ENCODE measurements at regions not wholly inside any gene's neighbourhood (a gene's known extent, or its start where the extent isn't known, plus 50 kb on each side); places are given as distances from the start of the nearest gene placed in this dataset.
"Not testable (repeated sequence)": the region's sequence is repeated elsewhere in the genome, so short reads cannot be mapped to it uniquely, and the experiment has no call there.

DNA sequence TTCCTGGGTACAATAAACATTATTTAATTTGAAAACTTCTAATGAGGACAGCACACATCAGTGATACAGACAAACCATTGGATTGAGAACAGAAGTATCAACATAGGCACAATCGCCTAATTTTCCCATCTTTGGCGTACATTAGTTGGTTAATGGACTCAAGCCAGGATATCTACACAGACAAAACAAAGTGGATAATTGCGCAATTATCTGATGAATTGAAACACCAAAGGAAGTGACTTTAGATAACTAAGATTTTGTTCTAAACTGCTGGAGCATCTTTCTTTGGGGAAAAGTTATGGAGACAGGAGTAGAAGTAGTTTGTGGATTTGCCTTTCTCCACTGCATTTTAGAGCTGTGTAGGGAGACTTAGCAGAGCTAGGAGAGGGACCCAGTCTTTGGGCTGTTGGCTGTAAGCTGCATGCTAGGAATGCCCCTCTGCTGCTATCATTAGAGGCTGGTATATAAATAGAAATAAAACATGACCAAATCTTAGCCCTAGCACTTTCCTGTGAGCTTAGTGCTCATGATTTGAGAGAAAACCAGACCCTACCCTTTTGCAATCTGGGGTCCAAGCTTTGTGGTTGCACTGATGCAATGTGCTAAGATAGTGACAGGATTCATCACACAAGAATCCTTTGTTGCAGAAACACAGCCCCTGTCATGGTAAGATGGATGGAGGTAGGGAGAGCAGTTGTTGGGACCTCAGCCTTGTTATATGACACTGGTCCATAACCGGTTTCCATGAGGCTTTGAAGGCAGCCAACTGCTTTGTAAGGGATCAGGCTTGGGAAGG, 264.5 kb upstream of the PIK3C3 start:
- peak; percentile 33 for DNase-seq

DNA sequence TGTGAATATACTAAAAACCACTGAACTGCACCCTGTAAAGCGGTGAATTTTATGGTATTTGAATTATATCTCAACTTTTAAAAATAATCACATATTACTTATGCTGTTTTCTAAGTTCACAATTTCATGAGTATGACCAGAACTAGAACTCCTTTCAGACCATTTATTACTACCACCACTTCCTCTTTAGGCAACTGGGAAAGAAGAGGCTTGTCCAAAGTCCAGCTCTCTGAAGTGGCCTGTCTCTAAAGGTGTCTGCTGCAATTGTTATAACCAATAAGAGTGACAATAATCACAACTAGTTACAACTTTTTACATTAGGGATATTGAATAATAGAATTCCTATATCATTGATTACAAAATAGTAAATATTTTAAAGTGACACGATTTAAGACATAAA, 267.9 kb upstream of the PIK3C3 start:
- no peak for DNase-seq

DNA sequence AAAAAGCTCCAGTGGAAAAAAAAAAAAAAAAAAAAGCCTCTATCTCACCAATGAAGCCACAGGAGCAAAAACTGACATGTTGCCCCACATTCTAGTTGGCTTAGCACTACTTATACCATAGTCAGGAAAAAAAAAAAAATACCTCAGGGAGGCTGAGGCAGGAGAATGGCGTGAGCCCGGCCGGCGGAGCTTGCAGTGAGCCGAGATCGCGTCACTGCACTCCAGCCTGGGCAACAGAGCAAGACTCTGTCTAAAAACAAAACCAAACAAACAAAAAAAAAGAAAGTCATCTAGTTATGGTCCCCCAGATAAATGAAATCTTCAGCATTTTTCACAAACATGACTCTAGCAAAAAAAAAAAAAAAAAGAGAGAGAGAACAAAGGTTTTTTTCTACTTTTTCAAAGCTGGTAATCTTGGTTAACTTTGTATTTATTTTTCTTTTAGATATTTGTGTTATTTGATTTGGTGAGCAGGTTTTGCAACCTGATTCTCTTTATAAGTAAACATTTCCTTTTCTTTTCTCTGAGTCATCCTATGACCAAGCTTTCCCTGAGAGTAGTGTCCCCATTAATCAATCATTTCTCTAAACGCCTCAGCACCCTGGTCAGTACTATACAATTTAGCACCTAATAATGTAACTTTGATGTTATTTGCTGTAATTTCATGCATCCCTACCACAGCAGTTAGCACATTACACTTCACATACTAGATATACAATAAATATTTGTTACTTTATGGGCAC, 273.7 kb upstream of the PIK3C3 start:
- DNase-seq: no peak

DNA sequence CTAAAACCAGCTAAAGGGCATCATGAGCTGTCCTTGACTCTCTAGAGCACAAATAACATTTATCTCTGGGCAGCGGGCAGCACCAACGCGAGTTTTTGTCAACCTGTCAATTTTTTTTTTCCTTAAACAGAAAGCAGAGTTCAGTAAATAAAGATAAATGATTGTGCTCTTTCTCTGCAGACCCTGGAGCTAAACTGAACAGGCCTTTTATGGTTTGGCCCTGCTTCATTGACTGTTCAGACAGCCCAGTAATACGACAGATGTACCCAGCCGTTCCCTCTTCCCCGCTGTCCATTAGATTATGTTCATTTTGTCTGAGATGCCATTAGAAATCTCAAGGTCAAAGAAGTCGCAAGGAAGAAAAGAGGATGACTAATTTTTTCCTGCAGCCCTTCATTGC, 280.5 kb upstream of the PIK3C3 start:
- no peak for DNase-seq

DNA sequence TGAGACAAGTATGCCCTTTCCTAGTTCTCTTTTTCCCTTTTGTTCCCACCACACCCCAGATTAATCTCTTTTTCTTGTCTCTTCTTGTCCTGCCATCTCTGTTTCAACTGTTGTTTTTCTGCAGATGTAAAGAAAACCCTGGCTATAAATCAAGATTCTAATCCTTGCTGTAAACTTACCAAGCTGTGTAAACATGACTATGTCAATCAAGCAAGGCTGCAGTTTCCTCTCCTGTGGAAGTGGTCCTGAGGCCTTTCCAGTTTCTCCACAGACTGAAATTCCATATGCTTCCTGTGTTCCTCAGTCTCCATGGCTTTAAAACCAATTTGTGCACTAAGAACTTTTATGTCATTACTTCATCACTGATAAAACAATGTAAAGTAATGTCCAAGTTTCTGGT, 288.8 kb upstream of the PIK3C3 start:
- DNase-seq: no peak

DNA sequence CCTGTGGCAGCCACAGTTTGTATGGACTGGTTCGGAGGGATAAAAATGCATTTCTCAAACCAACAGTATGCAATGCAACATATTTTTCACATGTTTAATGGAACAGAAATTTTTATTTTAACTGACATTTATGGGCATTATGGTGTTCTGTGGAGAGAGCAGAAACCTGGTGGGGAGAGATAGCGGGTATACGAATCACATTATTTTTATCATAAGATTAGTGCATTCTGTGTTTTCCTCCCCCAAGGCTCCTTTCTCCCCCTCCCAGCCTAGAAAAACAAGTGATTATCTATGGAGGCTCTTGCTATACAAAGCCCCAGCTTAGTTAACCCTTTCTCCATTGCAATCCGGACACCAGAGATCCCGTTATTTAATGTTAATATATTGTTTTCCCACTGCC, 289.8 kb upstream of the PIK3C3 start:
- no peak for DNase-seq

DNA sequence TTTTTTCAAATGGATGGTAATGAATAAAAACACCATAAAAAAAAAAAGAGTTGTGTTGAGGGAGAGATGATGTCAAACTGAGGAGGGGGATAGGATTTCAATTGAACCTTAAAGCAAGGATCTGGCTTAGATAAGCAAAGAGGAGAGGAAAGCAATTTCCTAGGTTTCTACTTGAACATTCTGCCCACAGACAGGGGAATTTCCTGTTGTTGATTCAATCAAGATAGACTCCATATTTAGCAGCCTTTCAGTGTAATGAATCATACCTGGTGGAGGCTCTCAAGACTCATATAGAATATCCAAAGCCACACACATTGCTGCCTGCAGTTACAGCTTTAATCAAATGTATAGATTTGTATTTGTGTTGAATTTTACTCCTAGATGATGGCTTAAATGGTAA, 294.4 kb upstream of the PIK3C3 start:
- peak; percentile 58 for DNase-seq

DNA sequence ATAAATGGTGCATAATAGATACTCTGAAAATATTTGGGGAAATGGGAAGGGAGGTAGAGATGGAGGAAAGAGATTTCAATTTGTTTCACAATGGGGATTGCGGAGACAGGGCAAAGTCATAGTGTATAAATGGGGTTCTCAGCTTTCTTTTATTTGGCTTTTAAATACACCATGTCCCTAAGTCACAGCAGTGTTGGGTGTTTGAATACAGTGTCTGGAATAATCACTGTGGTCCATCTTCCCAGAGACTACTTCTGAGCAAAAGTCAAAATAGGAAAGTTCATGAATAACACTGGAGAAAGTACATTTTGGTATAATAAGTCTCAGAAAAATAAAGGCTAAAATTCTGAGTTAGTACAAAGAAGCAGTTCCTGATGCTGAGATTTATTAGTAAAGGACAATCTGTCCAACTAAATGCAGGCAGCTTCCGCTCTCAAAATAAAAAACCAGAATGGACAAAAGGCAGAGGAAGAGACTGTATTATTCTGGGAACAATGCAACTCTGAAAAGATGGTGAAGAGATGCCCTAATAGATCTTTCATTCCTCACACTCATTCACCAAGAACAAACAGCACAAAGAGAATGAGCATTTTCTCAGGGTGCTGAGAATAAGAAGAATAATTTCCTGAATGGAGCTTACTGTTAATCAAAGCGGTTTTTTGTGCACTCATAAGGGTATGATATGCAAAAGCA, 295.4 kb upstream of the PIK3C3 start:
- no peak for DNase-seq

DNA sequence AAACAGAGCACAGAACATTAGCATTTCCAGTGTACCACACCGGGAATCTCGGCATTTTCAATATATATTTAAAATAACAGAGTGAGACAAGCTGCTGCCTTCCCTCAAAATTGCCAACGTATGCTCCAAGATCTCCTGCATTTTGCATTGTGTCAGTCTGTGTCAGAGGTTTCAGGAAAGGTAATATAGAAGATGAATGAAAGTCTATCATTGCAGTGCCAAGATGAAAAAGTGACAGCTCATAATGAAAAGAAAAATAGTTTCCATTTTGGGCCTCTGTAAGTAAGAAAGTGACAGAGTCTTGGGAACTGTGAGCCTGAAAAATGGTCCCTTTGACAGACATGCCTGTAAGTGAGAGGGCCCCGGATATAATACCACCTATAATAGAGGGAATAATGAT, 297.8 kb upstream of the PIK3C3 start:
- no peak for DNase-seq

DNA sequence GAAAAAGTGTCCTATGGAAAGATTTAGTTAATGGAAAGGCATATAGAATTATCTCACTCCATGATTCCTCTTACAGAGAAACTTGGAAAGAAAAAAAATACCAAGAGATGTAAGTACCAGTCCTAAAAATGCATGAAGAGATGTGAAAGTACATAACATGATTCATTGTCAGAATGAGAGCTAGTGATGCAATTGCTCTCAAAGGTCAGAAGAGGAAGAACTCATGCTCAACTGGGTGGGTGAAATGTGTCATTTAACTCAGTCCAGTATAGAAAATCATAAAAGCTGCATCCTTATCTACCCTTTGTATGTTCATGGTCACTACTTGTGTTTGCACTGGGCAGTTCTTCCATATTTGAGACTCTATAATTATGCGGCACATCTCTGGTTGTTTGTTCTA, 300.0 kb upstream of the PIK3C3 start:
- DNase-seq: no peak

DNA sequence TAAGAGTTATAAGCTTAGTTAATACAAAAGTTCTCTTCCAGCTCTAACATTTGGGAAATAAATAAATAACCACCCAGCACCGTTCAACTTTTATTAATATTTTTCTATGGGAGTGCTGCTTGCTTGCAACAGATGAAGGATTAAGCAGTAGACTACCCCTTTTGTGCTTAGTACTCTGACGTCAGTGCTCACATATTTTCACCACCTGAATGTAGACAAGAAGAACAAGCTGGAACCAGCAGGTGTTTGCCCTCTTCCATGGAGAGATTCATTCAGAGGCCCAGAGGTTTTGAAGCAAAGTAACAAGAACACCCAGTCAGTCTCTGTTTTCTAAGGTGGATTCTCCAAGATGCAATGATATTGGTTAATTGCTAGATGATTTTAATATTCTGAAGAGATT, 307.1 kb upstream of the PIK3C3 start:
- DNase-seq: no peak

DNA sequence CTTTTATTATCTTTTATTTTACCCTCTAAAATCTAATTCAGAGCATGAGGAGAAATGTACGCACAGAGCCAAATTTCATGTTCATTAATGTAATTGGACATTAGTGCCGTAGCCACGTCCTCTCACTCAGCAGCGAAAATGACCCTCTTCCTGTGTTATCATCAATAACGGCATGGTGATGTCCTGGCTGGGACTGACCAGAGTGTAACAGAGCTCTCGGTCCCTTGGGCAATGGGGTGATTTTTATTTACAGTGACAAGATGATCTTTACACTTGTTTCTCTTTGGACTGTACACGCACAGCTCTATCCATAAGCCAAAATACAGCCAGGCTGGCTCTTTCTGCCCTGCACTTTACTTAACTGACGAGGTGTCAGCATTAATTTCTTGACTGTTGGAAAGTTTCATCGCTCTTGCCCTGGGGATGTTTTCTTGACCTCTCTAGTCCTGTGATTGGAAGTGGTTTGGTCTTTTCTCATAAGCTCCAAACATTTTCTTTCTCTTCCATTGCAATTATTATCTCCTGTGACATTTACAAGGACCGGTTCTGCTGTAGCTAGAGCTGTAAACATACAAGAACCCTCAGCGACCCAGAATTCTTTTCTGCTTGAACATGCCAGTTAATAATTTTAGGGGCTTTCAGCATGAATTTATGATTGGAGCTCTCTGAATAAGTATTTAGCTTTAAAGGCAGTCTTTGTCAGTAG, 308.0 kb upstream of the PIK3C3 start:
- DNase-seq: no peak

DNA sequence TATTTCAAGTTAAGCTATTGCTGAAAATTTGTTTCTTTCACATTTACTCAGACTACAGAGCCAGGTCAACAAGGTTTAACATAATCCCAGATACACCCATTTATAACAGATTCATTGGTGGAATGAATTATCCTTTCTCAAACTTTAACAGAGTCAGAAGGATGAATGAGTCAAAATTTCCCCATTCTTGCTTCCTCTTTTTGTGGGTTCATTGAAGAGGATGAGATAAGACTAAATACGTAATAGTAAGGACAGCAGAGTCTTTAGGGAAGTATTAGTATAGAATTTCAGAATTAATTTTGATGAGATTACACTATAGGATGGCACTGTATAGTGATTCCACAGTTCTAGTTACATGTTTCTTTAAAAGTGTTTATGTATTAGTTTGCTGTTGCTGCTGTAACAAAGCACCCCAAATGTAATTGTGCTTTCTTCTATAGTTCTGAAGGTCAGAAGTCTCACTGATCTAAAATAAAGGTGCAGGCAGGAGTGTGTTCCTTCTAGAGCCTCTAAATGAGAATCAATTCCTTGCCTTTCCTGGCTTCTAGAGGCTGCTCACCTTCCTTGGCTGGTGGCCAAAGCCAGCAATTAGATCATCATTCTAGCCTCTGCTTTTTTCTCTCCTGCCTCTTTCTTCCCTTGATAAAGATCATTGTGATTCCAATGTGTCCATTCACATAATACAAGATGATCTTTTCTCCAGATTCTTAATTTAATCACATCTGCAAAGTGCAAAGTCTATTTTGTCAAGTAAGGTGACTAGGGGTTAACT, 309.3 kb upstream of the PIK3C3 start:
- no peak for DNase-seq

DNA sequence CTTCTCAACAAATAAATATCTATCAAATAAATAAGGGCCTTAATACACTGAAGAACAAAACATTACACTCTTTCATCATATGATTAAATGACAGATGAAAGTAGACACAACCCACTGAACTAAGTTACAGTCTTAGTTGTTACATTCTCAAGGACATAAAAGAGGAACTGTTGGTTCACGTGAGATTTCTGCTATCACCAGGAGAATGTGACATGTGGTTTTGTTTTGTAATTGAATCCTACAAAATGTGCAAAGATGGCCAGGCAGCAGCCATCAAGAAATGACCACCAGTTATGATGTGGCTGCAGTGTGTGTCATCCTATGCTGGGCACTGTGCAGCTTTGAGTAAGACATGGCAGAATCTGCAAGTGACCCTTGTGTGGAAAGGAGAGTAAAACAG, 310.6 kb upstream of the PIK3C3 start:
- no peak for DNase-seq

DNA sequence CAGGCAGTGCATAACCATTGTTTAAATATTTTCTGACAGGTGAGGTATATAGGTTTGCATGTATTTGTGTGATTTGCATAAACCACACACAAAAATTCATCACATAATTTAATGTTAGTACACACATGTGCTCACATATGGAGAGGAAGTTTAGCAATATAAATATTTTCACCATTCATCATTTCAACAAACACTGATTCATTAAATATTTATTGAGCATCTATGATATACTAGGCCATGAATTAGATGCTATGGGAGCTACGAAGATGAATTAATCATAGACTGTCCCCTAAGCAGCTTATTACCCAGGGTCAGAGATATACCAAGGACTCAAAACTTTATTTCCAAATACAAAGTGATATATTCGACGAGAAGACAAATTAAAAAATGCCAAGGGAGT, 311.6 kb upstream of the PIK3C3 start:
- DNase-seq: peak; percentile 12

DNA sequence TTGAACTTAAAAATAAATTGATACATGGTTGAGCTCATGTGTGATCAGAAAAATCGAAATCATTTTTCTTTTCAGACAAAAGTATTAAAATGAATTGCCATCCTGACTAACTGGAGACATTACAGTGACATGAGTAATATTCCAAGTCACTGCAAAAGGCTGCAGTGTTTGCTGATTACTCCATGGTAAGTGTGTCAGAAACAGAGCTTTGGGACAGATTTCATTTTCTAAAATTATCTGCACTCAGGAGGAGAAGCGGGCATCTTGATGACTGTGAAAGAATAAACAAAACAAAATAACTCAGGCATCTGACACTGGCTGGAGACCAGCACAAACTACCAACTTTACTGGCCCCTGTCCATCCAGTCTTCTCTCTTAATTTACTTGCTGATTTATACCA, 312.3 kb upstream of the PIK3C3 start:
- DNase-seq: peak; percentile 22

DNA sequence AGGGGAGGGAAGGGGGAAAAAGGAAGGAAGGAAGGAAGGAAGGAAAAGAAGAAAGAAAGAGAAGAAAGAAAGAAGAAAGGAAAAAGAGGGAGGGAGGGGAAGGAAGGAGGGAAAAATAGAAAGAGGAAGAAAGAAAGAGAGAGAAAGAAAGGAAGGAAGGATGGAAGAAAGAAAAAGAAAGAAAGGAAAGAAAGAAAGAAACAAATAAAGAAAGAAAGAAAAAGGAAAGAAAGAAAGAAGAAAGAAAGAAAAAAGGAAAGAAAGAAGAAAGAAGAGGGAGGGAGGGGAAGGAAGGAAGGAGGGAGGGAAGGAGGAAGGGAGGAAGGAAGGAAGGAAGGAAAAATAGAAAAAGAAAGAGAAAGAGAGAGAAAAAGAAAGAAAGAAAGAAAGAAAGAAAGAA, 315.8 kb upstream of the PIK3C3 start:
- no peak for DNase-seq

DNA sequence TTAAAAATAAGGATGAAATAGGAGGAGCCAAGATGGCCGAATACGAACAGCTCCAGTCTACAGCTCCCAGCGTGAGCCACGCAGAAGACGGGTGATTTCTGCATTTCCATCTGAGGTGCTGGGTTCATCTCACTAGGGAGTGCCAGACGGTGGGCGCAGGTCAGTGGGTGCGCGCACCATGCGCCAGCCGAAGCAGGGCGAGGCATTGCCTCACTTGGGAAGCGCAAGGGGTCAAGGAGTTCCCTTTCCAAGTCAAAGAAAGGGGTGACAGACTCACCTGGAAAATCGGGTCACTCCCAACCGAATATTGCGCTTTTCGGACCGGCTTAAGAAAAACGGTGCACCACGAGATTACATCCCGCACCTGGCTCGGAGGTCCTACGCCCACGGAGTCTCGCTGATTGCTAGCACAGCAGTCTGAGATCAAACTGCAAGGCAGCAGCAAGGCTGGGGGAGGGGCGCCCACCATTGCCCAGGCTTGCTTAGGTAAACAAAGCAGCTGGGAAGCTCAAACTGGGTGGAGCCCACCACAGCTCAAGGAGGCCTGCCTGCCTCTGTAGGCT, 323.2 kb upstream of the PIK3C3 start:
- not testable (repeated sequence) for DNase-seq

DNA sequence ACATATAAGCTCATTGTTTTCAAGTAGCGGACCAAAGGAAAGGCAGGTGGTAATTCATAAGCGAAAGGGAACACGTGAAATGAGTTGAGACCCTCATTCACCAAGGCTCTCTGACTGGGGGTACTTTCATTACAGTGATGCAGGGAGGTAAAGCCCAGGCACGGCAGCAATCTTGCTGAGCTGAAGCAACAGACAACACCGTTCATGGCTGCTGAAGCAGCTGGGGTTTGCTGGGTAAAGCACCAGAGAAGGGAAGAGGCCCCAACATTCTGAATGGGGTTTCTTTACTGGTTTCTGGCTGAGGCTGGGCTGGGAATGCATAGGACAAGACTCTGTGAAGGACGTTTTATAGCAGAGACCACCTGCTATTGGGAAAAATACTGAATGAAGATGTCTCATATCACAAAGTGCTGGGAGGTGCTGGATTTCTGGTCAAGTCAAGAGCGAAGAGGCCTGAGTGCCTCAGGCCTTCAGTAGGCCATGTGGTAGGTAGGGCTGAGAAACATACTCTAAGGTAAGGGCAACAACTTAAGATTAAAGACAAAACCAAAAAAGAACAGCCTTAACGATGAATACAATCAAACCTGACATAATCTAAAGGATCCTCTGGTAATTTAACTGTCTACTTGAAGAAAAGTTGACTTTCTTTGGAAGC, 324.7 kb upstream of the PIK3C3 start:
- DNase-seq: no peak

DNA sequence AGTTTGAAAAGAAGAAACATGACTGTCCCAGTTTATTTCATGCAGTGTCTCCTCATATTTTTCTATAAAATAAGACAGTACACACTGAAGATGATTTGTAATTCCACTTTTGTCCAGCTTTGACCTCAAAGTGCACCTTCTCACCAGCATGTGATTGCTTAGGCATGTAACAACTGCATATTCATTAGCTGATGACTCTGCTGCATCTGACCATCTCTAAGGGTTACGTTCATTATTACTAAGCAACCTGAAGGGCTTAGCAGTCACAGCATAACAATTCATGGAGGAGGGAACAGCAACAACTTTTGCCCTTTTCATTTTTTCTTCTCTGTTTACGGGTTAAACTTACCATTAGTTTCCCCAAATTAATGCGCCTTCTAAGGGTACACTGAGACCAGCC, 330.6 kb upstream of the PIK3C3 start:
- no peak for DNase-seq

DNA sequence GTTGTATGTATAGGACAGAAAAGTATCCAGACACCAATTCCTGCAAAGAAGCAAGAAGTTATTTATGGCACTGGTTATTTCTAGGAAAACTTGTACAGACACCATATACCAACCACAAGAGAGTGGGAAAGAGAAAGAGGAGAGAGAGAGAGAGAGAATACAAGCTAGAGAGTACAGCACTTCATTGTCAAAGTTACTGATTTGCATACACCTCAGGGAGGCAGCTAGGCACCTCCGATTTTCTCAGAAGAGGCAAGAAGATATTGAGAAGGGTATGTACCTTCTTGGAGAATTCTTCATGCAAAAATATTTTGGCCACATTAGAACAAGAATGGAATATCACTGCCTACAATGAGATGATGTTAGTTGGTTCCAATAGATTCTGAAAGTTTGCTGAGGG, 333.9 kb upstream of the PIK3C3 start:
- DNase-seq: no peak

DNA sequence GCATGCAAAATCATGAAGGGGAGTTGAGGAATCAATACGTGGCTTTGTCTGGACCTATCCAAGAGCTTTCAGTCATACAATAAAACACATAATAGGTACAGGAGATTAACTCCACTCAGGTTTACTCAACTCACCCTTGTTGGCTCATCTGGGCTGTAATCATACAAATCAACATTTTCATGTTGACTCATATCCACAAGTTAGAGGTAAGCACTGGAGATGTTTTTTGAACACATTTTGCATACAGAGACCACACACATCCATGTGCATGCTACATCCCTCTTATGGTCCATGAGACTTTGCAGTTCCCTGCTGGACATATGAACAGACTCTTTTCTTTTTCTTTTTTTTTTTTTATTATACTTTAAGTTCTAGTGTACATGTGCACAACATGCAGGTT, 336.9 kb upstream of the PIK3C3 start:
- DNase-seq: no peak

Data from fibroblast of skin of right quadriceps (primary cell).